HL-60 (cell line): ENCODE measurements at regions not wholly inside any gene's neighbourhood (a gene's known extent, or its start where the extent isn't known, plus 50 kb on each side); places are given as distances from the start of the nearest gene placed in this dataset.

Source experiments
- DNase-seq, 2 experiments: peaks; one replicate each; pipeline ENCODE4 v3.0.0-alpha.2; 2010 to 2020; ENCODE audit warnings: low read depth in 1 of 2, low spot score in 1 of 2
- H3K27ac ChIP-seq: fragments of 250-450 bp; sonication (Bioruptor Pico); replicated peaks from 2 replicates; pipeline ENCODE4 v1.5.1; 2020; ENCODE audit warnings: mild to moderate bottlenecking, moderate library complexity
- H3K27me3 ChIP-seq: fragments of 250-450 bp; sonication (Bioruptor Pico); 2 replicates; pipeline ENCODE4 v1.5.1; 2021; ENCODE audit warnings: mild to moderate bottlenecking, moderate library complexity; ENCODE audit not compliant: insufficient read depth, poor library complexity, severe bottlenecking
- H3K4me3 ChIP-seq: replicated peaks from 2 replicates; pipeline ENCODE4 v1.5.1; 2011; ENCODE audit warnings: mild to moderate bottlenecking, control low read depth, low read length; ENCODE audit not compliant: insufficient read depth
- CTCF ChIP-seq: IDR thresholded peaks from one replicate; pipeline ENCODE4 v1.5.1; 2011; ENCODE audit warnings: low read length, control low read depth, inconsistent platforms; ENCODE audit not compliant: insufficient read depth
- GABPA ChIP-seq: IDR thresholded peaks from 2 replicates; pipeline ENCODE4 v1.6.1; 2012; ENCODE audit warnings: low read depth
- POLR2AphosphoS5 ChIP-seq: IDR thresholded peaks from 2 replicates; pipeline ENCODE4 v1.6.1; 2012; ENCODE audit warnings: low read depth
- SPI1 ChIP-seq: IDR thresholded peaks from 2 replicates; pipeline ENCODE4 v1.6.1; 2012; ENCODE audit warnings: low read depth, mild to moderate bottlenecking, borderline replicate concordance
- TF ChIP-seq, protein P1 (sequence below): IDR thresholded peaks from 2 replicates; pipeline ENCODE4 v1.6.1; 2012; ENCODE audit warnings: low read depth; ENCODE audit not compliant: insufficient replicate concordance

DNA sequence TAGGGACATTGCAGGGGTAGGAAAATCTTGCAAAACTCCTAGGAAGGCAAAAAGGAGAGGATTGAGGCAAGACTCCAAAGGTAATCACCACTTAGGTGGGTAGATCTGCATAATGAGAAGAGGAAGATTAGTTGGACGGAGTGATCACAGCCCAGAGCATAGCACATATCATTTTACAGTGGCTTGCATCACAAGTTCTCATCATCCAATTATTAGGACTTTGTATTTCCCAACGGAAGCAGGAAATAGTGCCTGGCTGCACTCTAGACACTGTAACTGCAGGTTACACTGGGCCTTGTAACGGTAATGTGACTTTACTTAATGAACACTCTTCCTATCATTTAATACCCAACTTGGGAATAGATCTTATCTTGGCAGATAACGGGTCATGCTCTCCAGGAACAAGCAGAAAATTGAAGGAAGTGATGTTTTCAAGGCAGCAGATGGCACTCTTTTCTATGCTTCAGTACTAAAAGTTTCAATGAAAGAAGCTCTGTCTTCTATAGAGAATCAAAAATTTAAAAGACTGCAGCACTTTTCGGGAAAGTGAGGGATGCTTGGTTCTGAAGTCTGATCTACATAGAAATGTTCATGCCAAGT is 101.9 kb upstream of the KCNMB2 start:
- TF ChIP-seq POLR2AphosphoS5 (no peak), SPI1 (no peak), CTCF (no peak), GABPA (no peak)
- TF ChIP-seq, protein P1, sequence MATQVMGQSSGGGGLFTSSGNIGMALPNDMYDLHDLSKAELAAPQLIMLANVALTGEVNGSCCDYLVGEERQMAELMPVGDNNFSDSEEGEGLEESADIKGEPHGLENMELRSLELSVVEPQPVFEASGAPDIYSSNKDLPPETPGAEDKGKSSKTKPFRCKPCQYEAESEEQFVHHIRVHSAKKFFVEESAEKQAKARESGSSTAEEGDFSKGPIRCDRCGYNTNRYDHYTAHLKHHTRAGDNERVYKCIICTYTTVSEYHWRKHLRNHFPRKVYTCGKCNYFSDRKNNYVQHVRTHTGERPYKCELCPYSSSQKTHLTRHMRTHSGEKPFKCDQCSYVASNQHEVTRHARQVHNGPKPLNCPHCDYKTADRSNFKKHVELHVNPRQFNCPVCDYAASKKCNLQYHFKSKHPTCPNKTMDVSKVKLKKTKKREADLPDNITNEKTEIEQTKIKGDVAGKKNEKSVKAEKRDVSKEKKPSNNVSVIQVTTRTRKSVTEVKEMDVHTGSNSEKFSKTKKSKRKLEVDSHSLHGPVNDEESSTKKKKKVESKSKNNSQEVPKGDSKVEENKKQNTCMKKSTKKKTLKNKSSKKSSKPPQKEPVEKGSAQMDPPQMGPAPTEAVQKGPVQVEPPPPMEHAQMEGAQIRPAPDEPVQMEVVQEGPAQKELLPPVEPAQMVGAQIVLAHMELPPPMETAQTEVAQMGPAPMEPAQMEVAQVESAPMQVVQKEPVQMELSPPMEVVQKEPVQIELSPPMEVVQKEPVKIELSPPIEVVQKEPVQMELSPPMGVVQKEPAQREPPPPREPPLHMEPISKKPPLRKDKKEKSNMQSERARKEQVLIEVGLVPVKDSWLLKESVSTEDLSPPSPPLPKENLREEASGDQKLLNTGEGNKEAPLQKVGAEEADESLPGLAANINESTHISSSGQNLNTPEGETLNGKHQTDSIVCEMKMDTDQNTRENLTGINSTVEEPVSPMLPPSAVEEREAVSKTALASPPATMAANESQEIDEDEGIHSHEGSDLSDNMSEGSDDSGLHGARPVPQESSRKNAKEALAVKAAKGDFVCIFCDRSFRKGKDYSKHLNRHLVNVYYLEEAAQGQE = no peak
- no peak overlapping the region for H3K4me3 ChIP-seq
- H3K27me3 ChIP-seq = no peaks in the 10 kb centered on the region
- DNase-seq = no peak
- no peak overlapping the region for H3K27ac ChIP-seq

DNA sequence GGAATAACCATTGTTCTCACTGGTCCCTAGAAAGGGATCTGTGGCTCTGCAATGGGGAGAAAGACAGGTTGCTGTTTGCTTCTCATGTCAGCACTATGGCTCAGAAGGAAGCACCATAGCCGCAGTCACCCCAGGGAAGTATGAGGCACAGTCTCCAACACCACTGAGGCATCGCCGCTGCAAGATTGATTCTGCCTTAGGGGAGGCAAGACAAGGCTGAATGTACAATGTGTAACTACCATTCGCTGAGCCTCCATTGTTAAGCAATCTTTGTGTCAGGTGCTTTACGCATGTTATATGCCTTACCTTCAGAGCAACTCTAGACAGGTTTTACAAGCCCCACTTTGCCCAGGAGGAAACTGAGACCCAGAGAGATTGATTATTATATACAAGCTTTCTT is 100.7 kb upstream of the KCNMB2 start:
- H3K4me3 ChIP-seq = no peak overlapping the region
- H3K27ac ChIP-seq = no peak overlapping the region
- no peaks in the 10 kb centered on the region for H3K27me3 ChIP-seq
- no peak for DNase-seq
- TF ChIP-seq, protein P1 = no peak
- TF ChIP-seq SPI1 = no peak

- TF ChIP-seq CTCF (peak; percentile 2), SPI1 (no peak), GABPA (no peak), POLR2AphosphoS5 (no peak)
- TF ChIP-seq, protein P1 = no peak
- H3K27ac ChIP-seq = no peak overlapping the region
- H3K27me3 ChIP-seq = no peaks in the 10 kb centered on the region
- H3K4me3 ChIP-seq = no peak overlapping the region
- no peak for DNase-seq
These were observed 99.5 kb upstream of the KCNMB2 start for GRCh38 chr3:178436773-178437172.
